ENCODE measurements at regions not wholly inside any gene's neighbourhood (a gene's known extent, or its start where the extent isn't known, plus 50 kb on each side); places are given as distances from the start of the nearest gene placed in this dataset.

DNA sequence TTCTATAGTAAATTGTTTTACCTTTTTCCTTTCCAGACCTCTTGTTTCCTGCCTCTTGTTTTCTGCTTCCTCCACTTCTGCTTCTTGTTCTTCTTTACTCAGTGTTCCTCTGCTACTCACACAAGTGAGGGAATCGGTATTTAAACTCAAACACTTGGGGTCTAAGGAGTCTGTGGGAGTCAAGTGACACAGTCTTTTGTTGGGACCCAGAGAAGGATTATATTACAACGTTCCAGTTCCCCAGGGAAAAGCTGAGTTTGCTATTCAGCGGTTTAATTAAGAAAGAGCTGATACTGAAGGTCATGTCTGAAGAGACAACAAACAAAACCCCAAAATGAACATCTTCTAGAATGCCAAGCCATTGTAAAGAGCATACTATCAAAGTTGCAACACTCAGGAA lies 107.8 kb upstream of the CITED2 start:
- no peak for TF ChIP-seq EZH2 (IDR thresholded peaks at IDR 0.05; ENCODE audit: low read depth)
- TF ChIP-seq, protein P1, sequence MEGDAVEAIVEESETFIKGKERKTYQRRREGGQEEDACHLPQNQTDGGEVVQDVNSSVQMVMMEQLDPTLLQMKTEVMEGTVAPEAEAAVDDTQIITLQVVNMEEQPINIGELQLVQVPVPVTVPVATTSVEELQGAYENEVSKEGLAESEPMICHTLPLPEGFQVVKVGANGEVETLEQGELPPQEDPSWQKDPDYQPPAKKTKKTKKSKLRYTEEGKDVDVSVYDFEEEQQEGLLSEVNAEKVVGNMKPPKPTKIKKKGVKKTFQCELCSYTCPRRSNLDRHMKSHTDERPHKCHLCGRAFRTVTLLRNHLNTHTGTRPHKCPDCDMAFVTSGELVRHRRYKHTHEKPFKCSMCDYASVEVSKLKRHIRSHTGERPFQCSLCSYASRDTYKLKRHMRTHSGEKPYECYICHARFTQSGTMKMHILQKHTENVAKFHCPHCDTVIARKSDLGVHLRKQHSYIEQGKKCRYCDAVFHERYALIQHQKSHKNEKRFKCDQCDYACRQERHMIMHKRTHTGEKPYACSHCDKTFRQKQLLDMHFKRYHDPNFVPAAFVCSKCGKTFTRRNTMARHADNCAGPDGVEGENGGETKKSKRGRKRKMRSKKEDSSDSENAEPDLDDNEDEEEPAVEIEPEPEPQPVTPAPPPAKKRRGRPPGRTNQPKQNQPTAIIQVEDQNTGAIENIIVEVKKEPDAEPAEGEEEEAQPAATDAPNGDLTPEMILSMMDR (conservative IDR thresholded peaks at IDR 0.05) = no peak

All from PC-9 (cell line).